Activated naive CD8-positive, alpha-beta T cell treated with anti-CD3 and anti-CD28 coated beads, Interleukin-2, amount 50 U/mL, for 16 hours (primary cell): ENCODE measurements at regions not wholly inside any gene's neighbourhood (a gene's known extent, or its start where the extent isn't known, plus 50 kb on each side); places are given as distances from the start of the nearest gene placed in this dataset.

Experiments used
- DNase-seq: peaks from one replicate; pipeline ENCODE4 v3.0.0-alpha.2; 2020; ENCODE audit warnings: low read depth, low spot score

- no peak for DNase-seq
Measured at GRCh38 chr1:193321242-193321840, 134.9 kb upstream of the B3GALT2 start.

- DNase-seq: no peak
Measured at GRCh38 chr1:193320270-193320669, 133.9 kb upstream of the B3GALT2 start.

GRCh38 chr1:193318347-193318746 is 131.9 kb upstream of the B3GALT2 start:
- no peak for DNase-seq

- no peak for DNase-seq
Measured at GRCh38 chr1:193313354-193314140, 127.1 kb upstream of the B3GALT2 start.

- no peak for DNase-seq
Measured at GRCh38 chr1:193312432-193312831, 126.0 kb upstream of the B3GALT2 start.

- no peak for DNase-seq
Measured at GRCh38 chr1:193311226-193311948, 125.0 kb upstream of the B3GALT2 start.

GRCh38 chr1:193310564-193310963 is 124.2 kb upstream of the B3GALT2 start:
- DNase-seq: no peak

GRCh38 chr1:193309936-193310475 is 123.6 kb upstream of the B3GALT2 start:
- DNase-seq: no peak

- DNase-seq: no peak
Measured at GRCh38 chr1:193308438-193308837, 122.0 kb upstream of the B3GALT2 start.

- DNase-seq: no peak
Measured at GRCh38 chr1:193306430-193306829, 120.0 kb upstream of the B3GALT2 start.
